Heart left ventricle (tissue), 13 donors: ENCODE measurements at regions not wholly inside any gene's neighbourhood (a gene's known extent, or its start where the extent isn't known, plus 50 kb on each side); places are given as distances from the start of the nearest gene placed in this dataset.

Source experiments
- POLR2A ChIP-seq, 2 donors: fragments of 450-650 bp; IDR thresholded peaks; one replicate each; pipeline ENCODE4 v1.6.1; 2017; ENCODE audit warnings: antibody characterized with exemption in 2 of 2, mild to moderate bottlenecking in 2 of 2, moderate library complexity in 2 of 2
- TF ChIP-seq, protein P1 (sequence below), 12 donors: fragments of 200-600 bp; sonication (generic) in 4 of 12; IDR thresholded peaks; one replicate each; pipeline versions ENCODE4 v1.5.0 to v1.8.0; 2018 to 2022; ENCODE audit warnings: antibody characterized with exemption in 12 of 12, mild to moderate bottlenecking in 5 of 12
- donor health status: ischemic (EF 13 %, LVEDD 7.1; RV severe dilation, severe dysfunction).
- donor health status: DM: no; HTN: yes; CAD: no.
- donor health status: DM: no; HTN: no; CAD: no.
- donor health status: ischemic (EF 25% LVEDD 6.9; RV normal size, moderate dysfunction).
- donor health status: ischemic (EF 25% LVEDD 5.7; RV mildly dilated, moderate dysfunction).
- donor health status: ischemic (EF 35%, LVEDD 5.7; RV mildly dilated, moderate dysfunction).
- donor health status: nonischemic (EF 11% LVEDD 7.7; RV severe dilation, severe dysfunction).
- donor health status: DM: yes; HTN: yes; CAD: no.
- donor health status: PGD.
- donor health status: ischemic (EF 29% LVEDD 5.4; RV normal size, mild dysfunction).
- donor health status: nonischemic (EF 23%, LVEDD 6.1; RV moderate dilation, normal function).

DNA sequence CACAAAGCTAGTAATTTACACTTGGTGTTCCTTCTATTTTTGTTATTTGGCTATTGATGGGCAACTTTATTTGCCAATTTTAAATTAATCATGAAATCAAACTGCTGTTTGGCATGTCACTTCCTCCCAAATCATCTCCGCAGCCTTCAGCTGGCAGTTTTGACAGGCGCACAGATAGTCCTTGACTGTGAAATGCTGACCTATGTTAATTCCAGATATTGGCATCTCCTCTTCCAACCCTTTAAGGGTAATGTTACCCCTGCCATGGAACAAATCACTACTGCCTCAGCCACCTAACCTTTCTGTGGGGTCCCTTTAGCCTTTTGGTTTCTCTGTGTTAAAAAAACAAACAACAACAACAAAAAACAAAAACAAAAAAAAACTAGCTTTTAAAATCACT lies 182.4 kb upstream of the TANK start:
- TF ChIP-seq, protein P1, sequence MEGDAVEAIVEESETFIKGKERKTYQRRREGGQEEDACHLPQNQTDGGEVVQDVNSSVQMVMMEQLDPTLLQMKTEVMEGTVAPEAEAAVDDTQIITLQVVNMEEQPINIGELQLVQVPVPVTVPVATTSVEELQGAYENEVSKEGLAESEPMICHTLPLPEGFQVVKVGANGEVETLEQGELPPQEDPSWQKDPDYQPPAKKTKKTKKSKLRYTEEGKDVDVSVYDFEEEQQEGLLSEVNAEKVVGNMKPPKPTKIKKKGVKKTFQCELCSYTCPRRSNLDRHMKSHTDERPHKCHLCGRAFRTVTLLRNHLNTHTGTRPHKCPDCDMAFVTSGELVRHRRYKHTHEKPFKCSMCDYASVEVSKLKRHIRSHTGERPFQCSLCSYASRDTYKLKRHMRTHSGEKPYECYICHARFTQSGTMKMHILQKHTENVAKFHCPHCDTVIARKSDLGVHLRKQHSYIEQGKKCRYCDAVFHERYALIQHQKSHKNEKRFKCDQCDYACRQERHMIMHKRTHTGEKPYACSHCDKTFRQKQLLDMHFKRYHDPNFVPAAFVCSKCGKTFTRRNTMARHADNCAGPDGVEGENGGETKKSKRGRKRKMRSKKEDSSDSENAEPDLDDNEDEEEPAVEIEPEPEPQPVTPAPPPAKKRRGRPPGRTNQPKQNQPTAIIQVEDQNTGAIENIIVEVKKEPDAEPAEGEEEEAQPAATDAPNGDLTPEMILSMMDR (IDR thresholded peaks at IDR 0.05) = no peak
- TF ChIP-seq POLR2A (IDR thresholded peaks at IDR 0.05) = no peak
